Psoas muscle (tissue), 7 donors: ENCODE measurements at regions not wholly inside any gene's neighbourhood (a gene's known extent, or its start where the extent isn't known, plus 50 kb on each side); places are given as distances from the start of the nearest gene placed in this dataset.

ENCODE experiments used
- ATAC-seq, 4 donors: fragments of 200-7000 bp; cut with Tn5 transposase; one replicate each; pipeline ENCODE4 v1.9.1; 2020; ENCODE audit warnings: moderate library complexity in 3 of 4, mild to moderate bottlenecking in 2 of 4
- DNase-seq, 2 donors: peaks; one replicate each; pipeline ENCODE4 v3.0.0-alpha.2; 2020
- H3K27ac ChIP-seq: fragments of 200-600 bp; one replicate; pipeline ENCODE4 v1.8.0; 2022
- H3K27me3 ChIP-seq, 3 donors: fragments of 200-600 bp in 1 of 3; one replicate each; pipeline versions ENCODE4 v1.6.1 to v1.8.0; 2013 to 2022; ENCODE audit warnings: low read length in 2 of 3, mild to moderate bottlenecking in 2 of 3, moderate library complexity in 1 of 3; ENCODE audit not compliant: insufficient read depth in 3 of 3
- H3K36me3 ChIP-seq, 2 donors: fragments of 200-600 bp in 1 of 2; one replicate each; pipeline versions ENCODE4 v1.6.1 to v1.8.0; 2013 to 2022; ENCODE audit warnings: low read depth in 1 of 2, mild to moderate bottlenecking in 1 of 2, moderate library complexity in 1 of 2; ENCODE audit not compliant: insufficient read depth in 1 of 2
- H3K4me1 ChIP-seq: fragments of 200-600 bp; one replicate; pipeline ENCODE4 v1.8.0; 2022
- H3K4me3 ChIP-seq: fragments of 200-600 bp; one replicate; pipeline ENCODE4 v1.8.0; 2022; ENCODE audit warnings: mild to moderate bottlenecking
- H3K9me3 ChIP-seq: fragments of 200-600 bp; one replicate; pipeline ENCODE4 v1.8.0; 2022
- CTCF ChIP-seq: fragments of 200-600 bp; IDR thresholded peaks from one replicate; pipeline ENCODE4 v1.8.0; 2022; ENCODE audit warnings: antibody characterized with exemption
- WGBS, 3 donors: extraction: QIAGEN DNeasy Blood & Tissue Kit; methylation state at CpG; one replicate each; pipeline versions ENCODE4 v1.1.6 to v1.1.7; 2013; 5-methylcytosine and 5-hydroxymethylcytosine counted together
- intact Hi-C, 2 donors: fragments of 100-400 bp; cut with DNase I; formaldehyde crosslinking; loops; one replicate each; pipeline versions ENCODE4 v1.11.0 to v1.14.2; 2022
- donor health status: healthy with polysubstance abuse.
- donor health status: DM: no; HTN: no; CAD: no; lungs with moderate emphysema.
- donor health status: Bipolar disorder and iron deficiency.
- donor health status: healthy.
- donor health status: DM: yes; HTN: yes; CAD: no.
- donor health status: DM: no; HTN: no; CAD: no.
- donor health status: DM: yes; HTN: yes; CAD: no.

DNA sequence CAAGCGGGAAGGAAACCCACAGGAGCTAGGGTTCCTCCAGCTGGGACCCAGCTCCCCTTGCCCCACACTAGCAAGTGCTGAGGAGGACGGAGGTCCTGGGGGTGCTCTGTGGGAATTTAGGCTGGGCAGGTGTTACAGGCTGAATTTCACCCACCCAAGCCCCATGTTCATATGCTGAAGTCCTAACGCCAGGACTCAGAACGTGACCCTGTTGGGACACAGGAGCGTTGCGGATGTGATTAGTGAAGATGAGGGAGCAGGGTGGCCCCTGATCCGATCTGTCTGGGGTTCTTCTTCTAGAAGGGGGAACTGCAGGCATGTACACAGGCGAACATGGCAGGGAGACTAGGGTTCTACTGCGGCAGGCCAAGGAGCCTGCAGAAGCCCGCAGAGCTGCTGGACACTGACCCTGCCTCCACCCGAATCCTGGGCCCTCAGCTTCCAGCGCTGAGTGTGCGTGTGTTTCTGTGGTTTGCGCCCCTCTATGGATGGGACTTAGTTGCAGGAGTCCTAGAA, 103.4 kb upstream of the FGF3 start:
- no peak for TF ChIP-seq CTCF

GRCh38 chr11:69923196-69923595, 104.0 kb upstream of the FGF3 start:
- intact Hi-C loops = no loop called here
- Histone ChIP-seq H3K4me3 (no peak overlapping the region), H3K36me3 (no peaks in the 10 kb centered on the region), H3K4me1 (peaks cover 7% of the 10 kb centered on the region), H3K27ac (no peak overlapping the region), H3K27me3 (peaks cover 0 to 24% (median 4%) of the 10 kb centered on the region in 3 donors), H3K9me3 (no peaks in the 10 kb centered on the region)
- DNase-seq = peak in 1 of 2 donors; percentile 36
- 67 to 81% (median 68%) methylated on average over 7 of the region's 7 CpGs for WGBS, 3 donors
- no peak for ATAC-seq
- no peak for TF ChIP-seq CTCF

More for the DNA sequence above, 103.4 kb upstream of the FGF3 start:
- ATAC-seq (no peak), DNase-seq (peak in 1 of 2 donors; percentile 22)
- Histone ChIP-seq H3K27me3 (peaks cover 0 to 24% (median 4%) of the 10 kb centered on the region in 3 donors), H3K4me3 (no peak overlapping the region), H3K9me3 (no peaks in the 10 kb centered on the region), H3K36me3 (no peaks in the 10 kb centered on the region), H3K4me1 (peaks cover 7% of the 10 kb centered on the region), H3K27ac (no peak overlapping the region)
- 86 to 93% (median 91%) methylated on average over 14 of the region's 14 CpGs for WGBS, 3 donors
- intact Hi-C loops = no loop called here

DNA sequence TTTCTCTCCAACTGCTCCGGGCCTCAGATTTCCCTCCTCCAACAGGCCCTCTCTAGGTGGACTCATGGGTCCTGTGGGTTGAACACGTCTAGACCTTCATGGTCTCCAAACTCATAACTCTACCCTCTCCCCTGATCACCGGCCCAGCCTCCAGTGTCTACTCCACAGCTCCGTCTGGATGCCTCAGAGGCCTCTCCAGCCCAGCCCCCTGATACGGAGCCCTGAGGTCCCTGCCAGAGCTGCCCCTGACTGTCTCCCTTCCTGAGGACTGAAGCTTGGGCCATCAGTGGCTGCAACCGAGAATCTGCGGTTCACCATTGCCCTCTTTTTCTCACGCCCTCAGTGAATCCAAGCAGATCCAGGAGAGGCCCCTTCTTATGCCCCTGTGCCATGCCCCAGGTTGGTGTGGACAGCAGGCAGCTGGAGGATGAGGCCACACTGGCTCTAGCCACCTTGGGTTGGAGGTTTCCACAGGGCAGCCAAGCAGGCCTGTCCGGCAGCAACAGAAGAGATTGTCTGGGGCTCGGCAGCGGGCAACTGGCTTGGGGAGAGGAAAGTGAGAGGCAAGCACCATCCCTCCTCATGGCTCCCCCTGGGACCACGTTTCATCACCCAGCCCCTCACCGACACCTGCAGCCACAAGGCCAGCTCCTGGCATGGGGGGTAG, 104.6 kb upstream of the FGF3 start:
- TF ChIP-seq CTCF = no peak

DNA sequence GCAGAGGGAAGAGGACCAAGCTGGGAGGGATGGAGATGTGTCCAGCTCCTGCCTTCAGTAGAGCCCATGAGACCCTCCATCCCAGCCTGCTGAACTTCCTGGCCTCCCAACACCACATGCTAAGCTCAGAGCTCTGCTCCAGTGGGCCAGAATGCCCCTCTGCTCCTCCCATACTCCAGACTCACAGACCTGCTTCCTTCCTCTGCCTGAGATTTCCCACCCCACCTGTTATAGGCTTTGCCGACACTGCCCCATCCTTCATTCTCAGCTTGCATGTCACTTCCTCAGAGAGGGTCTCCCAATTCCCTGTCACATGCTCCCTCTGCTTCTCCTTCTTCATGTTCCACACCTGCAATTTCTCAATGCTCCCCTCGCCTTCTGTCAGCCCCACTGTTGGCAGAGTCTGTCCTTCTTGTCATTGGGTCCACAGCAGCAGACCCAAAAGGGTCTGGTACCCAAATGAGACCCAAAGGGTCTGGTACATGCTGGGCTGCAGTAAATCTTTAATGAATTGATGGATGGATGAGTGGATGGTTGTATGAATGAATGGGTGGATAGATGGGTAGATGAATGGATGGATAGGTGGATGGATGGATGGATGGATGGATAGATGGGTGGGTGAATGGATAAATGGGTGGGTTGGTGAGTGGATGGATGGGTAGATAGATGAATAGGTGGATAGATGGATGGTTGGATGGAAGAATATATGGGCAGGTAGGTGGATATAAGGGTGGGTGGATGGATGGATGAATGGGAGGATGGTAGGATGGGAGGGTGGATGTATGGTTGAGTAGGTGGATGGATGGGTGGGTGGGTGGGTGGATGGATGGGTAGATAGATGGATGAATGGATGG, 105.3 kb upstream of the FGF3 start:
- ATAC-seq (no peak), DNase-seq (no peak)
- intact Hi-C loops = no loop called here
- H3K27me3 ChIP-seq = peaks cover 0 to 14% (median 4%) of the 10 kb centered on the region in 3 donors
- no peaks in the 10 kb centered on the region for H3K9me3 ChIP-seq
- WGBS, 3 donors = 64 to 77% (median 74%) methylated on average over 2 of the region's 2 CpGs
- H3K4me1 ChIP-seq = no peaks in the 10 kb centered on the region
- TF ChIP-seq CTCF = no peak
- no peaks in the 10 kb centered on the region for H3K36me3 ChIP-seq
- no peak overlapping the region for H3K27ac ChIP-seq
- H3K4me3 ChIP-seq = no peak overlapping the region

More for the DNA sequence above, 104.6 kb upstream of the FGF3 start:
- H3K4me3 ChIP-seq = no peak overlapping the region
- H3K36me3 ChIP-seq = no peaks in the 10 kb centered on the region
- H3K27me3 ChIP-seq = peaks cover 0 to 19% (median 4%) of the 10 kb centered on the region in 3 donors
- H3K9me3 ChIP-seq = no peaks in the 10 kb centered on the region
- intact Hi-C loops = no loop called here
- 80 to 87% (median 86%) methylated on average over 12 to 13 of the region's 13 CpGs for WGBS, 3 donors
- H3K4me1 ChIP-seq = peaks cover 2% of the 10 kb centered on the region
- no peak for ATAC-seq
- H3K27ac ChIP-seq = no peak overlapping the region
- peak in 1 of 2 donors; percentile 27 for DNase-seq
